SK-N-SH (cell line): ENCODE measurements at regions not wholly inside any gene's neighbourhood (a gene's known extent, or its start where the extent isn't known, plus 50 kb on each side); places are given as distances from the start of the nearest gene placed in this dataset.

Source experiments
- REST ChIP-seq: IDR thresholded peaks from 2 replicates; pipeline ENCODE4 v1.6.1; 2012; ENCODE audit warnings: mild to moderate bottlenecking, low read depth, low read length, moderate library complexity
- YY1 ChIP-seq: IDR thresholded peaks from 2 replicates; pipeline ENCODE4 v1.4.0; 2012; ENCODE audit warnings: low read depth, mild to moderate bottlenecking

GRCh38 chr4:26127851-26128337 is 192.9 kb upstream of the RBPJ start:
- TF ChIP-seq REST, result no peak
- TF ChIP-seq YY1, result no peak
